ENCODE measurements at regions not wholly inside any gene's neighbourhood (a gene's known extent, or its start where the extent isn't known, plus 50 kb on each side); places are given as distances from the start of the nearest gene placed in this dataset.
"Not testable (repeated sequence)": the region's sequence is repeated elsewhere in the genome, so short reads cannot be mapped to it uniquely, and the experiment has no call there.

GRCh38 chr13:112158961-112159360 is 92.0 kb downstream of the SOX1 start:
- Histone ChIP-seq H3K4me1 (no peaks in the 10 kb centered on the region), H3K27ac (no peak overlapping the region), H3K9me3 (no peaks in the 10 kb centered on the region), H3K4me3 (no peak overlapping the region), H3K27me3 (no peaks in the 10 kb centered on the region), H3K36me3 (no peaks in the 10 kb centered on the region)
- no peak for TF ChIP-seq POLR2A (IDR thresholded peaks at IDR 0.05)
- TF ChIP-seq, protein P1, sequence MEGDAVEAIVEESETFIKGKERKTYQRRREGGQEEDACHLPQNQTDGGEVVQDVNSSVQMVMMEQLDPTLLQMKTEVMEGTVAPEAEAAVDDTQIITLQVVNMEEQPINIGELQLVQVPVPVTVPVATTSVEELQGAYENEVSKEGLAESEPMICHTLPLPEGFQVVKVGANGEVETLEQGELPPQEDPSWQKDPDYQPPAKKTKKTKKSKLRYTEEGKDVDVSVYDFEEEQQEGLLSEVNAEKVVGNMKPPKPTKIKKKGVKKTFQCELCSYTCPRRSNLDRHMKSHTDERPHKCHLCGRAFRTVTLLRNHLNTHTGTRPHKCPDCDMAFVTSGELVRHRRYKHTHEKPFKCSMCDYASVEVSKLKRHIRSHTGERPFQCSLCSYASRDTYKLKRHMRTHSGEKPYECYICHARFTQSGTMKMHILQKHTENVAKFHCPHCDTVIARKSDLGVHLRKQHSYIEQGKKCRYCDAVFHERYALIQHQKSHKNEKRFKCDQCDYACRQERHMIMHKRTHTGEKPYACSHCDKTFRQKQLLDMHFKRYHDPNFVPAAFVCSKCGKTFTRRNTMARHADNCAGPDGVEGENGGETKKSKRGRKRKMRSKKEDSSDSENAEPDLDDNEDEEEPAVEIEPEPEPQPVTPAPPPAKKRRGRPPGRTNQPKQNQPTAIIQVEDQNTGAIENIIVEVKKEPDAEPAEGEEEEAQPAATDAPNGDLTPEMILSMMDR (IDR thresholded peaks at IDR 0.05), result no peak
- no peak for TF ChIP-seq POLR2AphosphoS5 (IDR thresholded peaks at IDR 0.05; ENCODE audit: insufficient read depth in 1 of 2, low read depth in 1 of 2)
- no peak for DNase-seq (ENCODE audit: extremely low spot score in 2 of 2)
- intact Hi-C loops (cut with DNase I), result no loop called here

- Histone ChIP-seq H3K9me3 (no peaks in the 10 kb centered on the region), H3K4me3 (no peak overlapping the region), H3K36me3 (no peaks in the 10 kb centered on the region), H3K27me3 (no peaks in the 10 kb centered on the region), H3K4me1 (no peaks in the 10 kb centered on the region), H3K27ac (no peak overlapping the region)
- intact Hi-C loops (cut with DNase I), result no loop called here
- no peak for DNase-seq (ENCODE audit: extremely low spot score in 2 of 2)
- TF ChIP-seq POLR2A (IDR thresholded peaks at IDR 0.05) (no peak), POLR2AphosphoS5 (IDR thresholded peaks at IDR 0.05; ENCODE audit: insufficient read depth in 1 of 2, low read depth in 1 of 2) (no peak)
- TF ChIP-seq, protein P1 (IDR thresholded peaks at IDR 0.05), result no peak
Measured at GRCh38 chr13:112159575-112160547, 92.9 kb downstream of the SOX1 start.

GRCh38 chr13:112160558-112160957 is 93.6 kb downstream of the SOX1 start:
- Histone ChIP-seq H3K4me1 (no peaks in the 10 kb centered on the region), H3K36me3 (no peaks in the 10 kb centered on the region), H3K27ac (no peak overlapping the region), H3K4me3 (no peak overlapping the region), H3K27me3 (no peaks in the 10 kb centered on the region), H3K9me3 (no peaks in the 10 kb centered on the region)
- intact Hi-C loops (cut with DNase I), result no loop called here
- no peak for TF ChIP-seq POLR2A (IDR thresholded peaks at IDR 0.05)
- TF ChIP-seq, protein P1 (IDR thresholded peaks at IDR 0.05), result no peak
- no peak for TF ChIP-seq POLR2AphosphoS5 (IDR thresholded peaks at IDR 0.05; ENCODE audit: insufficient read depth in 1 of 2, low read depth in 1 of 2)
- DNase-seq (ENCODE audit: extremely low spot score in 2 of 2), result no peak

DNA sequence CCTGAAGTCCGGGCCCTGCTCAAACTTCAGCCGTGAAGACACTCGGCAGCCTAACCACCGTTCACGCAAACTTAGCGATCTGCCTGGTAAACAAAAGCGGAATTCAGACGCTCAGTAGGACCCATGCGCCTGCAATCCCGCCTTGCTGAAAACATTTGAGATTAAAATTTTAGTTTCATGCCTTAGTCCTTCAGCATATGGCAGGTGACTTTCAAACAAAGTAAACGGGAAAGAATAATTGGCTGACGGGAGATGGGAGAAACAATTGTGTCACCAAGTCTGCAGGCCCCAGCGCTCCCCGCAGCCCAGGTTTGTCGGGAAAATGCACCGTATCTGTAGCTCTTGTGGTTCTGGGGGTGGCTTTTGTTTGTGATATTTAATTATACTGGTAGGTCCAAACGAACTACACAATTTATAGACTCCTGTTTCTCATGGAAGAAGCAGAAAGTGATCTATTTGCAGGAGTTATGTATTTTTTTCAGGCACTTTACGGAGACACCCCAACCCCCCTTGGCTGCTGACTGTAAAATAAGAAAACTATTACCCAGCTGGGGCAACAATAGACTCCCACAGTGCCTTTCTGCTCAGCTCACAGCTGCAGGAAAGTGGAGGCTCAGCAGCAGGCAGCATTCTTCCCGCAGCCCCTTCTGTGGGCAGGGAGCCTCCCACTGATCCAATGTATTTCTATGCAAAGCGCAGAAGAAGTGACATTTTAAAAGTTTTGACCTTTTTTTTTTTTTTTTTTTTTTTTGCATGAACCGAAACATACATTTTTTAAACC is 94.8 kb downstream of the SOX1 start:
- no peak for DNase-seq (ENCODE audit: extremely low spot score in 2 of 2)
- Histone ChIP-seq H3K27ac (no peak overlapping the region), H3K27me3 (no peaks in the 10 kb centered on the region), H3K36me3 (no peaks in the 10 kb centered on the region), H3K9me3 (no peaks in the 10 kb centered on the region), H3K4me3 (no peak overlapping the region), H3K4me1 (no peaks in the 10 kb centered on the region)
- TF ChIP-seq POLR2AphosphoS5 (IDR thresholded peaks at IDR 0.05; ENCODE audit: insufficient read depth in 1 of 2, low read depth in 1 of 2), result no peak
- TF ChIP-seq, protein P1 (IDR thresholded peaks at IDR 0.05), result no peak
- TF ChIP-seq POLR2A (IDR thresholded peaks at IDR 0.05), result no peak
- intact Hi-C loops (cut with DNase I), result no loop called here

- H3K27ac ChIP-seq; intact Hi-C loops (cut with DNase I); H3K4me1 ChIP-seq; H3K4me3 ChIP-seq; H3K27me3 ChIP-seq; H3K36me3 ChIP-seq; H3K9me3 ChIP-seq; DNase-seq (ENCODE audit: extremely low spot score in 2 of 2): not testable (repeated sequence)
Measured at GRCh38 chr13:112163691-112164660, 97.0 kb downstream of the SOX1 start.
